ENCODE measurements at regions not wholly inside any gene's neighbourhood (a gene's known extent, or its start where the extent isn't known, plus 50 kb on each side); places are given as distances from the start of the nearest gene placed in this dataset.

DNA sequence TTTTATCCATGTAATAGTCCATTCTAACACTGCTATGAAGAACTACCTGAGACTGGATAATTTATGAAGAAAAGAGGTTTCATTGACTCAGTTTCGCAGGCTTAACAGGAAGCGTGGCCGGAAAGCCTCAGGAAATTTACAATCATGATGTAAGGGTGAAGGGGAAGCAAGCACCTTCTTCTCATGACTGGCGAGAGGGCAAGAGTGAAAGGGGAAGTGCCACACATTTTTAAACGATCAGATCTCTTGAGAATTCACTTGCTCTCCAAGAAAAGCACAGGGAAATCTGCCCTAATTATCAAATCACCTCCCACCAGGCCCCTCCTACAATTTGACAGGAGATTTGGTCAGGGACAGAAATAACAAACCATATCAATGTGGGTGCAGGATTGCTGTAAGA, 859.7 kb downstream of the EPHA7 start:
- H3K9me3 ChIP-seq (ENCODE audit: control insufficient read depth in 4 of 4, insufficient read depth in 3 of 4, low read length in 3 of 4) = no peaks in the 10 kb centered on the region
- no peak overlapping the region for H3K4me3 ChIP-seq

DNA sequence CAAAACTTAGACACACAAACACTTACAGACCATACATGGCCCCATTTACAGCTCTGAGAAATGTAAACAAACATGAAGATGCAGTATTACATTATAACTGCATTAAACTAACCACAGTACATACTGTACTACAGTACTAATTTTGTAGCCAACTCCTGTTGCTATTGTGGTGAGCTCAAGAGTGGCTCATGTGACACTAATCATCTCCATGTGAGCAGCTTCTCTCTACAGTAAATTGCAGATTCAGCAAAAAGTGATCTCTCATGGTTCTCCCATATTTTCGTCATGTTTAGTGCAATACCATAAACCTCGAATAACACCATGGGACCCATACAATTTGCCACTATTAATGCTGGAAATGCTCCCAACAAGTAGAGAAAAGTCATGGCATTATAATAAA, 860.4 kb downstream of the EPHA7 start:
- TF ChIP-seq, protein P1, sequence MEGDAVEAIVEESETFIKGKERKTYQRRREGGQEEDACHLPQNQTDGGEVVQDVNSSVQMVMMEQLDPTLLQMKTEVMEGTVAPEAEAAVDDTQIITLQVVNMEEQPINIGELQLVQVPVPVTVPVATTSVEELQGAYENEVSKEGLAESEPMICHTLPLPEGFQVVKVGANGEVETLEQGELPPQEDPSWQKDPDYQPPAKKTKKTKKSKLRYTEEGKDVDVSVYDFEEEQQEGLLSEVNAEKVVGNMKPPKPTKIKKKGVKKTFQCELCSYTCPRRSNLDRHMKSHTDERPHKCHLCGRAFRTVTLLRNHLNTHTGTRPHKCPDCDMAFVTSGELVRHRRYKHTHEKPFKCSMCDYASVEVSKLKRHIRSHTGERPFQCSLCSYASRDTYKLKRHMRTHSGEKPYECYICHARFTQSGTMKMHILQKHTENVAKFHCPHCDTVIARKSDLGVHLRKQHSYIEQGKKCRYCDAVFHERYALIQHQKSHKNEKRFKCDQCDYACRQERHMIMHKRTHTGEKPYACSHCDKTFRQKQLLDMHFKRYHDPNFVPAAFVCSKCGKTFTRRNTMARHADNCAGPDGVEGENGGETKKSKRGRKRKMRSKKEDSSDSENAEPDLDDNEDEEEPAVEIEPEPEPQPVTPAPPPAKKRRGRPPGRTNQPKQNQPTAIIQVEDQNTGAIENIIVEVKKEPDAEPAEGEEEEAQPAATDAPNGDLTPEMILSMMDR (IDR thresholded peaks at IDR 0.05; ENCODE audit: control extremely low read depth, extremely low read depth) = no peak
- no peak overlapping the region for H3K9ac ChIP-seq (ENCODE audit: insufficient read depth in 1 of 2, low read length in 2 of 2)
- H3K36me3 ChIP-seq (ENCODE audit: control insufficient read depth in 4 of 4, insufficient read depth in 4 of 4, low read length in 4 of 4) = no peaks in the 10 kb centered on the region
- DNase-seq (no peak), ATAC-seq (ENCODE audit: insufficient read depth, low FRiP score) (no peak)
- H3K4me3 ChIP-seq = no peak overlapping the region
- WGBS, 2 donors = 81% methylated on average over 2 of the region's 2 CpGs
- no peaks in the 10 kb centered on the region for H3K27me3 ChIP-seq (ENCODE audit: control insufficient read depth in 3 of 3, insufficient read depth in 3 of 3, low read length in 2 of 3)
- H3K9me3 ChIP-seq (ENCODE audit: control insufficient read depth in 4 of 4, insufficient read depth in 3 of 4, low read length in 3 of 4) = no peaks in the 10 kb centered on the region
- peaks cover 0 to 3% (median 0%) of the 10 kb centered on the region in 5 donors for H3K4me1 ChIP-seq (ENCODE audit: control insufficient read depth in 5 of 5, insufficient read depth in 5 of 5, low read length in 5 of 5)
- no peak overlapping the region for H3K27ac ChIP-seq (ENCODE audit: low read depth in 1 of 2, low read length in 1 of 2)

More for the DNA sequence above, 859.7 kb downstream of the EPHA7 start:
- Histone ChIP-seq H3K27me3 (ENCODE audit: control insufficient read depth in 3 of 3, insufficient read depth in 3 of 3, low read length in 2 of 3) (no peaks in the 10 kb centered on the region), H3K36me3 (ENCODE audit: control insufficient read depth in 4 of 4, insufficient read depth in 4 of 4, low read length in 4 of 4) (no peaks in the 10 kb centered on the region), H3K9ac (ENCODE audit: insufficient read depth in 1 of 2, low read length in 2 of 2) (no peak overlapping the region), H3K4me1 (ENCODE audit: control insufficient read depth in 5 of 5, insufficient read depth in 5 of 5, low read length in 5 of 5) (peaks cover 0 to 6% (median 0%) of the 10 kb centered on the region in 5 donors), H3K27ac (ENCODE audit: low read depth in 1 of 2, low read length in 1 of 2) (no peak overlapping the region)
- TF ChIP-seq, protein P1 (IDR thresholded peaks at IDR 0.05; ENCODE audit: control extremely low read depth, extremely low read depth) = no peak
- no peak for DNase-seq
- WGBS, 2 donors = 16 to 29% methylated on average over 5 of the region's 5 CpGs
- no peak for ATAC-seq (ENCODE audit: insufficient read depth, low FRiP score)

DNA sequence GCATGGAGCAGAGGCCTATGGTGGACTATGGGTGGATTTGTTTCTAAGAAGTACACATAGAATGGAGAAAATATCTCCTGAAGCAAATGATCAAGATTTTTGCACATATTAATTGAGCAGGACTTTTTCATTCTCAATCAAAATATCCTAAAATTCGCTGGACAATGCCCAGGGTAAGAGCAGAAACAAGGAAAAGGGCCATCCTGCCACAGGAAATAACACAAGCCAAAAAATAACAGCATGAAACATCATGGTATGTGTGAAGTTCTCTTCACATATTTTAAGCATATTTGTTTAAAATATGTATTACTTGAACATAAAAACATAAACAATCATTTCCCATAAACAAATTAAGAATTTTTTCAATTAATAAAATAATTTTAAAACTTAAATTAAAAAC, 868.9 kb downstream of the EPHA7 start:
- 21 to 35% methylated on average over 1 of the region's 1 CpG for WGBS, 2 donors
- peaks cover 0 to 3% (median 0%) of the 10 kb centered on the region in 4 donors for H3K9me3 ChIP-seq (ENCODE audit: control insufficient read depth in 4 of 4, insufficient read depth in 3 of 4, low read length in 3 of 4)
- ATAC-seq (ENCODE audit: insufficient read depth, low FRiP score) (no peak), DNase-seq (no peak)
- H3K27ac ChIP-seq (ENCODE audit: low read depth in 1 of 2, low read length in 1 of 2) = no peak overlapping the region
- no peak overlapping the region for H3K4me3 ChIP-seq
- no peaks in the 10 kb centered on the region for H3K36me3 ChIP-seq (ENCODE audit: control insufficient read depth in 4 of 4, insufficient read depth in 4 of 4, low read length in 4 of 4)
- H3K27me3 ChIP-seq (ENCODE audit: control insufficient read depth in 3 of 3, insufficient read depth in 3 of 3, low read length in 2 of 3) = no peaks in the 10 kb centered on the region
- no peak overlapping the region for H3K9ac ChIP-seq (ENCODE audit: insufficient read depth in 1 of 2, low read length in 2 of 2)
- H3K4me1 ChIP-seq (ENCODE audit: control insufficient read depth in 5 of 5, insufficient read depth in 5 of 5, low read length in 5 of 5) = peaks cover 0 to 3% (median 0%) of the 10 kb centered on the region in 5 donors
- TF ChIP-seq, protein P1 (IDR thresholded peaks at IDR 0.05; ENCODE audit: control extremely low read depth, extremely low read depth) = no peak

- DNase-seq = peak in 1 of 3 donors; percentile 31
- H3K36me3 ChIP-seq (ENCODE audit: control insufficient read depth in 4 of 4, insufficient read depth in 4 of 4, low read length in 4 of 4) = no peaks in the 10 kb centered on the region
- ATAC-seq (ENCODE audit: insufficient read depth, low FRiP score) = no peak
- H3K9me3 ChIP-seq (ENCODE audit: control insufficient read depth in 4 of 4, insufficient read depth in 3 of 4, low read length in 3 of 4) = peaks cover 0 to 3% (median 0%) of the 10 kb centered on the region in 4 donors
- H3K9ac ChIP-seq (ENCODE audit: insufficient read depth in 1 of 2, low read length in 2 of 2) = no peak overlapping the region
- H3K4me1 ChIP-seq (ENCODE audit: control insufficient read depth in 5 of 5, insufficient read depth in 5 of 5, low read length in 5 of 5) = peaks cover 0 to 3% (median 0%) of the 10 kb centered on the region in 5 donors
- H3K27ac ChIP-seq (ENCODE audit: low read depth in 1 of 2, low read length in 1 of 2) = no peak overlapping the region
- WGBS, 2 donors = 13 to 25% methylated on average over 1 of the region's 1 CpG
- TF ChIP-seq, protein P1 (IDR thresholded peaks at IDR 0.05; ENCODE audit: control extremely low read depth, extremely low read depth) = no peak
- H3K27me3 ChIP-seq (ENCODE audit: control insufficient read depth in 3 of 3, insufficient read depth in 3 of 3, low read length in 2 of 3) = no peaks in the 10 kb centered on the region
- no peak overlapping the region for H3K4me3 ChIP-seq
Measured at GRCh38 chr6:92545861-92546260, 873.5 kb downstream of the EPHA7 start.

All from lung (tissue), 11 donors.